SK-N-SH (cell line): ENCODE measurements at regions not wholly inside any gene's neighbourhood (a gene's known extent, or its start where the extent isn't known, plus 50 kb on each side); places are given as distances from the start of the nearest gene placed in this dataset.

Experiments used
- CHD2 ChIP-seq: fragments of 150-350 bp; IDR thresholded peaks from 2 replicates; pipeline ENCODE4 v1.6.1; 2018; ENCODE audit warnings: low read length; ENCODE audit not compliant: partially characterized antibody
- EP300 ChIP-seq, 2 experiments: IDR thresholded peaks; 2 replicates each; pipeline versions ENCODE4 v1.4.0 to v1.6.1; 2012; ENCODE audit warnings: borderline replicate concordance in 1 of 2, low read depth in 1 of 2, low read length in 1 of 2
- FOXM1 ChIP-seq: IDR thresholded peaks from 2 replicates; pipeline ENCODE4 v1.4.0; 2012; ENCODE audit warnings: low read depth, mild to moderate bottlenecking
- NFIC ChIP-seq: IDR thresholded peaks from 2 replicates; pipeline ENCODE4 v1.4.0; 2012; ENCODE audit warnings: borderline replicate concordance
- NRF1 ChIP-seq: IDR thresholded peaks from 2 replicates; pipeline ENCODE4 v1.6.1; 2012; ENCODE audit warnings: low read depth, mild to moderate bottlenecking, low read length
- POLR2AphosphoS5 ChIP-seq: IDR thresholded peaks from 2 replicates; pipeline ENCODE4 v1.6.1; 2012; ENCODE audit warnings: low read depth, low read length
- RAD21 ChIP-seq: IDR thresholded peaks from 2 replicates; pipeline ENCODE4 v1.6.1; 2012; ENCODE audit warnings: mild to moderate bottlenecking, low read length
- RFX5 ChIP-seq: IDR thresholded peaks from 2 replicates; pipeline ENCODE4 v1.6.1; 2012; ENCODE audit warnings: mild to moderate bottlenecking, improper control_type of control experiment, low read length
- SIN3A ChIP-seq: IDR thresholded peaks from 2 replicates; pipeline ENCODE4 v1.6.1; 2012; ENCODE audit warnings: low read depth, mild to moderate bottlenecking, low read length, moderate library complexity, borderline replicate concordance
- TAF1 ChIP-seq: IDR thresholded peaks from 2 replicates; pipeline ENCODE4 v1.6.1; 2012; ENCODE audit warnings: low read depth, mild to moderate bottlenecking, low read length, moderate library complexity, borderline replicate concordance
- TCF12 ChIP-seq: IDR thresholded peaks from 2 replicates; pipeline ENCODE4 v1.4.0; 2012
- TF ChIP-seq, protein P1 (sequence below): fragments of 200-600 bp; sonication (generic); IDR thresholded peaks from 2 replicates; pipeline ENCODE4 v1.6.1; 2017; ENCODE audit warnings: antibody characterized with exemption, mild to moderate bottlenecking, moderate library complexity
- TF ChIP-seq, protein P2 (sequence below): IDR thresholded peaks from 2 replicates; pipeline ENCODE4 v1.6.1; 2012; ENCODE audit warnings: mild to moderate bottlenecking, low read depth, low read length, moderate library complexity
- TF ChIP-seq, protein P3 (sequence below): IDR thresholded peaks from 2 replicates; pipeline ENCODE4 v1.4.0; 2012; ENCODE audit warnings: low read depth

GRCh38 chr13:55538424-55538823 is 1602.3 kb upstream of the PRR20A start:
- no peak for TF ChIP-seq SIN3A
- TF ChIP-seq, protein P1, sequence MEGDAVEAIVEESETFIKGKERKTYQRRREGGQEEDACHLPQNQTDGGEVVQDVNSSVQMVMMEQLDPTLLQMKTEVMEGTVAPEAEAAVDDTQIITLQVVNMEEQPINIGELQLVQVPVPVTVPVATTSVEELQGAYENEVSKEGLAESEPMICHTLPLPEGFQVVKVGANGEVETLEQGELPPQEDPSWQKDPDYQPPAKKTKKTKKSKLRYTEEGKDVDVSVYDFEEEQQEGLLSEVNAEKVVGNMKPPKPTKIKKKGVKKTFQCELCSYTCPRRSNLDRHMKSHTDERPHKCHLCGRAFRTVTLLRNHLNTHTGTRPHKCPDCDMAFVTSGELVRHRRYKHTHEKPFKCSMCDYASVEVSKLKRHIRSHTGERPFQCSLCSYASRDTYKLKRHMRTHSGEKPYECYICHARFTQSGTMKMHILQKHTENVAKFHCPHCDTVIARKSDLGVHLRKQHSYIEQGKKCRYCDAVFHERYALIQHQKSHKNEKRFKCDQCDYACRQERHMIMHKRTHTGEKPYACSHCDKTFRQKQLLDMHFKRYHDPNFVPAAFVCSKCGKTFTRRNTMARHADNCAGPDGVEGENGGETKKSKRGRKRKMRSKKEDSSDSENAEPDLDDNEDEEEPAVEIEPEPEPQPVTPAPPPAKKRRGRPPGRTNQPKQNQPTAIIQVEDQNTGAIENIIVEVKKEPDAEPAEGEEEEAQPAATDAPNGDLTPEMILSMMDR, result no peak
- TF ChIP-seq NFIC, result no peak
- TF ChIP-seq, protein P2, sequence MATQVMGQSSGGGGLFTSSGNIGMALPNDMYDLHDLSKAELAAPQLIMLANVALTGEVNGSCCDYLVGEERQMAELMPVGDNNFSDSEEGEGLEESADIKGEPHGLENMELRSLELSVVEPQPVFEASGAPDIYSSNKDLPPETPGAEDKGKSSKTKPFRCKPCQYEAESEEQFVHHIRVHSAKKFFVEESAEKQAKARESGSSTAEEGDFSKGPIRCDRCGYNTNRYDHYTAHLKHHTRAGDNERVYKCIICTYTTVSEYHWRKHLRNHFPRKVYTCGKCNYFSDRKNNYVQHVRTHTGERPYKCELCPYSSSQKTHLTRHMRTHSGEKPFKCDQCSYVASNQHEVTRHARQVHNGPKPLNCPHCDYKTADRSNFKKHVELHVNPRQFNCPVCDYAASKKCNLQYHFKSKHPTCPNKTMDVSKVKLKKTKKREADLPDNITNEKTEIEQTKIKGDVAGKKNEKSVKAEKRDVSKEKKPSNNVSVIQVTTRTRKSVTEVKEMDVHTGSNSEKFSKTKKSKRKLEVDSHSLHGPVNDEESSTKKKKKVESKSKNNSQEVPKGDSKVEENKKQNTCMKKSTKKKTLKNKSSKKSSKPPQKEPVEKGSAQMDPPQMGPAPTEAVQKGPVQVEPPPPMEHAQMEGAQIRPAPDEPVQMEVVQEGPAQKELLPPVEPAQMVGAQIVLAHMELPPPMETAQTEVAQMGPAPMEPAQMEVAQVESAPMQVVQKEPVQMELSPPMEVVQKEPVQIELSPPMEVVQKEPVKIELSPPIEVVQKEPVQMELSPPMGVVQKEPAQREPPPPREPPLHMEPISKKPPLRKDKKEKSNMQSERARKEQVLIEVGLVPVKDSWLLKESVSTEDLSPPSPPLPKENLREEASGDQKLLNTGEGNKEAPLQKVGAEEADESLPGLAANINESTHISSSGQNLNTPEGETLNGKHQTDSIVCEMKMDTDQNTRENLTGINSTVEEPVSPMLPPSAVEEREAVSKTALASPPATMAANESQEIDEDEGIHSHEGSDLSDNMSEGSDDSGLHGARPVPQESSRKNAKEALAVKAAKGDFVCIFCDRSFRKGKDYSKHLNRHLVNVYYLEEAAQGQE, result no peak
- TF ChIP-seq NRF1, result no peak
- TF ChIP-seq POLR2AphosphoS5, result no peak
- TF ChIP-seq FOXM1, result no peak
- TF ChIP-seq, protein P3, sequence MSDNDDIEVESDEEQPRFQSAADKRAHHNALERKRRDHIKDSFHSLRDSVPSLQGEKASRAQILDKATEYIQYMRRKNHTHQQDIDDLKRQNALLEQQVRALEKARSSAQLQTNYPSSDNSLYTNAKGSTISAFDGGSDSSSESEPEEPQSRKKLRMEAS, result no peak
- no peak for TF ChIP-seq RAD21
- TF ChIP-seq TCF12, result no peak
- no peak for TF ChIP-seq RFX5
- no peak for TF ChIP-seq EP300 (IDR thresholded peaks at IDR 0.05; ENCODE audit: borderline replicate concordance in 1 of 2, low read depth in 1 of 2, low read length in 1 of 2)
- no peak for TF ChIP-seq CHD2
- no peak for TF ChIP-seq TAF1
